H54 (cell line): ENCODE measurements at regions not wholly inside any gene's neighbourhood (a gene's known extent, or its start where the extent isn't known, plus 50 kb on each side); places are given as distances from the start of the nearest gene placed in this dataset.
"Not testable (repeated sequence)": the region's sequence is repeated elsewhere in the genome, so short reads cannot be mapped to it uniquely, and the experiment has no call there.

Experiments used
- DNase-seq: peaks from one replicate; pipeline ENCODE4 v3.0.0; 2011; ENCODE audit warnings: low spot score, mixed read lengths; ENCODE audit not compliant: insufficient read length
- FAIRE-seq: peaks from 3 replicates; lab custom pipeline; 2011; peaks lifted over from hg19 to GRCh38; lab: Jason Lieb, UNC
- POLR2A ChIP-seq: IDR thresholded peaks from 2 replicates; pipeline ENCODE4 v1.6.1; 2011; ENCODE audit warnings: low read depth, mild to moderate bottlenecking, low read length

- FAIRE-seq, DNase-seq: not testable (repeated sequence)
Observed at GRCh38 chr3:195999176-195999575, 82.7 kb downstream of the TFRC start.

- not testable (repeated sequence) for FAIRE-seq
Observed at GRCh38 chr3:195996314-195996713, 85.6 kb downstream of the TFRC start.

GRCh38 chr3:195994343-195994742 lies 86.0 kb upstream of the TNK2 start:
- DNase-seq = not testable (repeated sequence)
- peak; percentile 68 for FAIRE-seq

More at GRCh38 chr3:195996314-195996713, 85.6 kb downstream of the TFRC start:
- not testable (repeated sequence) for DNase-seq

- not testable (repeated sequence) for FAIRE-seq, DNase-seq
Observed at GRCh38 chr3:195993671-195994070, 85.3 kb upstream of the TNK2 start.

GRCh38 chr3:195992956-195993595 lies 84.7 kb upstream of the TNK2 start:
- not testable (repeated sequence) for DNase-seq, FAIRE-seq

GRCh38 chr3:195991986-195992385 lies 83.6 kb upstream of the TNK2 start:
- not testable (repeated sequence) for FAIRE-seq

GRCh38 chr3:195991243-195991642 lies 82.9 kb upstream of the TNK2 start:
- not testable (repeated sequence) for DNase-seq, FAIRE-seq

More at GRCh38 chr3:195991986-195992385, 83.6 kb upstream of the TNK2 start:
- DNase-seq = not testable (repeated sequence)

- FAIRE-seq = peak; percentile 74
Observed at GRCh38 chr3:195990841-195991174, 82.5 kb upstream of the TNK2 start.

GRCh38 chr3:195989921-195990840 lies 81.8 kb upstream of the TNK2 start:
- peak; percentile 68 for TF ChIP-seq POLR2A
- DNase-seq = peak; percentile 73
- FAIRE-seq = peak; percentile 95

More at GRCh38 chr3:195990841-195991174, 82.5 kb upstream of the TNK2 start:
- DNase-seq = not testable (repeated sequence)

GRCh38 chr3:195989197-195989920 lies 81.0 kb upstream of the TNK2 start:
- not testable (repeated sequence) for DNase-seq, FAIRE-seq

- peak; percentile 50 for FAIRE-seq
- DNase-seq = not testable (repeated sequence)
Observed at GRCh38 chr3:195988764-195989163, 80.4 kb upstream of the TNK2 start.

- not testable (repeated sequence) for DNase-seq, FAIRE-seq
Observed at GRCh38 chr3:195987001-195987400, 78.7 kb upstream of the TNK2 start.

GRCh38 chr3:195986576-195986975 lies 78.2 kb upstream of the TNK2 start:
- not testable (repeated sequence) for DNase-seq, FAIRE-seq

- not testable (repeated sequence) for DNase-seq, FAIRE-seq
Observed at GRCh38 chr3:195985348-195985920, 77.1 kb upstream of the TNK2 start.

- FAIRE-seq, DNase-seq: not testable (repeated sequence)
Observed at GRCh38 chr3:195984392-195985030, 76.2 kb upstream of the TNK2 start.

GRCh38 chr3:195983880-195984279 lies 75.5 kb upstream of the TNK2 start:
- DNase-seq, FAIRE-seq: not testable (repeated sequence)

GRCh38 chr3:195982754-195983153 lies 74.4 kb upstream of the TNK2 start:
- not testable (repeated sequence) for DNase-seq, FAIRE-seq

- not testable (repeated sequence) for FAIRE-seq, DNase-seq
Observed at GRCh38 chr3:195981778-195982177, 73.4 kb upstream of the TNK2 start.

GRCh38 chr3:195979877-195980276 lies 71.5 kb upstream of the TNK2 start:
- FAIRE-seq, DNase-seq: not testable (repeated sequence)
